ENCODE measurements at regions not wholly inside any gene's neighbourhood (a gene's known extent, or its start where the extent isn't known, plus 50 kb on each side); places are given as distances from the start of the nearest gene placed in this dataset.

DNA sequence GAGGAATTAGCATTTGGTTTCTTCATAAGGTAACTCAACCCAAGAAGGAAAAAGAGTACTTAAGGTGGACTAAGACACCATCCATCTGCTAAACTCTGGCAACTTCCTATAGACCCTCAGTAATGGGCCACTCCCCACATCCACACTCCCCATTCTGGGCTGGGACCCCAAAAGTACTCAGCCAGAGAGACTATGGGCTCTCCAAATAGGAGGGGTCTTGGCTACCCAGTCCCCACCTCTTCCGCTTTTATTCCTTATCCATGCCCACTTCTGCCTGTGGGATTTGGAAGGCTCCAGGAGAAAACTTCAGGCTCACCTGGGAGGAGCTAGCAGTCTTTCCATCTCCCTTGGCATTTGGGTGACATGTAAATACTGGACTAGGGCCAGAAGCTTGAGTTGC is 164.5 kb upstream of the CCL2 start:
- DNase-seq = no peak
- no peaks in the 10 kb centered on the region for H3K9me3 ChIP-seq
- no peaks in the 10 kb centered on the region for H3K36me3 ChIP-seq
- no peaks in the 10 kb centered on the region for H3K27me3 ChIP-seq
- no peak overlapping the region for H3K4me3 ChIP-seq (ENCODE audit: low read depth, low read length)
- TF ChIP-seq, protein P1, sequence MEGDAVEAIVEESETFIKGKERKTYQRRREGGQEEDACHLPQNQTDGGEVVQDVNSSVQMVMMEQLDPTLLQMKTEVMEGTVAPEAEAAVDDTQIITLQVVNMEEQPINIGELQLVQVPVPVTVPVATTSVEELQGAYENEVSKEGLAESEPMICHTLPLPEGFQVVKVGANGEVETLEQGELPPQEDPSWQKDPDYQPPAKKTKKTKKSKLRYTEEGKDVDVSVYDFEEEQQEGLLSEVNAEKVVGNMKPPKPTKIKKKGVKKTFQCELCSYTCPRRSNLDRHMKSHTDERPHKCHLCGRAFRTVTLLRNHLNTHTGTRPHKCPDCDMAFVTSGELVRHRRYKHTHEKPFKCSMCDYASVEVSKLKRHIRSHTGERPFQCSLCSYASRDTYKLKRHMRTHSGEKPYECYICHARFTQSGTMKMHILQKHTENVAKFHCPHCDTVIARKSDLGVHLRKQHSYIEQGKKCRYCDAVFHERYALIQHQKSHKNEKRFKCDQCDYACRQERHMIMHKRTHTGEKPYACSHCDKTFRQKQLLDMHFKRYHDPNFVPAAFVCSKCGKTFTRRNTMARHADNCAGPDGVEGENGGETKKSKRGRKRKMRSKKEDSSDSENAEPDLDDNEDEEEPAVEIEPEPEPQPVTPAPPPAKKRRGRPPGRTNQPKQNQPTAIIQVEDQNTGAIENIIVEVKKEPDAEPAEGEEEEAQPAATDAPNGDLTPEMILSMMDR (IDR thresholded peaks at IDR 0.05; ENCODE audit: low read depth, low read length) = no peak
- H3K4me1 ChIP-seq = no peaks in the 10 kb centered on the region

DNA sequence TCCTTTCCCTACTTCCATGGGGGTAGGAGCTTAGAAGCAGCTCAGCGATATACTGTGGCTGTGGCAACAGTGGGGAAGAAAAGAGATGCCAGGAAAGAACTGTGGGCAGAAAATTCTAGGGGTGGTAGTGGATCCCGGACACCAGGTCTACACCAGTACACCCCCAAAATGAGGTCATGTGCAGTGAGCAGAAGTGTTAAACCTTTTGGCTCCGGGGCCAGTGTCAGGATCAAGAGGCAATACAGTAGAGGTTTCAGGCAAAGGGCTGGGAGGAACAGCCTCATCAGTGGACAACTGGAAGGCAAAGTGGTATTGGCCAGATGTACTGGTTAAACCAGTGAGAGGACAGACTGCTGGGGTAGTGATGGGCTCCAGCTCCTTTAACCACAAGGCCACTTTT is 163.1 kb upstream of the CCL2 start:
- no peak for DNase-seq
- no peaks in the 10 kb centered on the region for H3K36me3 ChIP-seq
- H3K27me3 ChIP-seq = no peaks in the 10 kb centered on the region
- TF ChIP-seq, protein P1 (IDR thresholded peaks at IDR 0.05; ENCODE audit: low read depth, low read length) = no peak
- H3K4me3 ChIP-seq (ENCODE audit: low read depth, low read length) = no peak overlapping the region
- no peaks in the 10 kb centered on the region for H3K9me3 ChIP-seq
- no peaks in the 10 kb centered on the region for H3K4me1 ChIP-seq

DNA sequence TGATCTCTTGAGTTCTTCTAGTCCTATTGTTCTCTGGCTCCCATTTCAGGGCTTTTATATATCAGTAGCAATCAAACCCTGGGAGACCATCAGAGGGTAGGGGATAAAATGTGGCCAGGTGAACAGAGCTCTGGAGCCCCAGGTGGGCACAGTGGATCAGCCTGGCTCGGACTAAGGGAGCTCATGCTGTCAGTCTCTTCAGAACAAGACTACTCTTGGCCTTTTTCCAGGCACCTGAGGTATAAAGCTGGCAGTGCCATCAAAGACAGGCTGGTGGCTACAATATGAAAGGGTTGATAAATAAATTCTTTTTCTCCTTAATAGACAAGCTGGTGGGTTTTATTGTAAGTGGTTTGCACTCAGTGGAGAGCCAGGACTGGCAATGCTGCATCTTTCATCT is 160.0 kb upstream of the CCL2 start:
- H3K4me3 ChIP-seq (ENCODE audit: low read depth, low read length) = no peak overlapping the region
- no peaks in the 10 kb centered on the region for H3K27me3 ChIP-seq
- DNase-seq = no peak
- TF ChIP-seq, protein P1 (IDR thresholded peaks at IDR 0.05; ENCODE audit: low read depth, low read length) = no peak
- no peaks in the 10 kb centered on the region for H3K4me1 ChIP-seq
- no peaks in the 10 kb centered on the region for H3K36me3 ChIP-seq
- no peaks in the 10 kb centered on the region for H3K9me3 ChIP-seq

DNA sequence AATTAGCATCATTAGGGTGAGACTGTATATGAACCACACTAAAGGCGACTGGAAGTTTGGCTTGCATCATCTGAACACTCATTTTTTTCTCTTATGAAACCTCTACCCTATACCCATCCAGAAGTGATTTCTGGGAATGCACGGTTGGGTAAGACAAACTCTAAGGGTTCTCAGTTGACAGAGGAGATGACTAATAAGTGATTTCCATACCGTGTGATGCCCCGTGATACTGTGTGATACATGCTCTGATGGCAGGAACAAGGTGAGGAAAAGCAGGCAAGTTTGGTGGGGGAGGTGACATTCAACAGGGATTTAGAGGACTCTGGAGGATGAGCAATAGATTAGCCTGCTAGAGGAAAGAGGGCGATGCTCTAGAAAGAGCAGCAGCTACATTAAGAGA is 156.4 kb upstream of the CCL2 start:
- no peaks in the 10 kb centered on the region for H3K9me3 ChIP-seq
- TF ChIP-seq, protein P1 (IDR thresholded peaks at IDR 0.05; ENCODE audit: low read depth, low read length) = no peak
- no peak overlapping the region for H3K4me3 ChIP-seq (ENCODE audit: low read depth, low read length)
- no peaks in the 10 kb centered on the region for H3K36me3 ChIP-seq
- no peak for DNase-seq
- H3K4me1 ChIP-seq = no peaks in the 10 kb centered on the region
- H3K27me3 ChIP-seq = no peaks in the 10 kb centered on the region

DNA sequence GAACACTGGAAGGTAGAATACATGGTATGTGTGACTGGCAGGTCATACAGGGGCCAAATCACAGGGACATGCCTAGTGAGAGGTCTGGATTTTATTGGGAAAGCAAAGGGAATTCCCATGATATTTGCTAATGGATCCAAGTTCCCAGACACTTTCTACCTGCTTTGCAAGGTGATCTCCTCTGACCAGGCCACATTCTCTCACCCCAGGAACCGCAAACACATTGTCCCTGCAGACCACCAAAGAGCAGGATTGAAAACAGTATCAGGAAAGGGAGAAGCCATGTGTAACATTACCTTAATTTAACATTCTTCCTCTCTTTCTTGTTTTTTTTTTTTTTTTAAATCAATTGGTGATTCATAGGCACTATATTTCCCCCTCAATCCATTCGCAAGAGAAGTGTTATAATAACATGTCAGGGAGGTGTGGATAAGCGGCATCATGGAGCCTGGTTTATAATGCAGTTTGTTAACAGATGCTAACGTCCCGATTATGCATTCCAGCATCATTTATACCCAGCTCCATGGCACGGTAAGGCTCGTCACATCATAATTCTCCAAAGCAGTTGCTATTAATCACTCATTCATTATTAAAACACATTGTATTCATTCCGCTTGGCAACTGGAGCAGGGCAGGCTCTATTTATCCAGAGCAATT is 155.1 kb upstream of the CCL2 start:
- Histone ChIP-seq H3K4me1 (no peaks in the 10 kb centered on the region), H3K27me3 (peaks cover 3% of the 10 kb centered on the region; the same call in 1 of the 2 replicates), H3K36me3 (no peaks in the 10 kb centered on the region), H3K9me3 (no peaks in the 10 kb centered on the region), H3K4me3 (ENCODE audit: low read depth, low read length) (no peak overlapping the region)
- TF ChIP-seq, protein P1 (IDR thresholded peaks at IDR 0.05; ENCODE audit: low read depth, low read length) = no peak
- DNase-seq = no peak

DNA sequence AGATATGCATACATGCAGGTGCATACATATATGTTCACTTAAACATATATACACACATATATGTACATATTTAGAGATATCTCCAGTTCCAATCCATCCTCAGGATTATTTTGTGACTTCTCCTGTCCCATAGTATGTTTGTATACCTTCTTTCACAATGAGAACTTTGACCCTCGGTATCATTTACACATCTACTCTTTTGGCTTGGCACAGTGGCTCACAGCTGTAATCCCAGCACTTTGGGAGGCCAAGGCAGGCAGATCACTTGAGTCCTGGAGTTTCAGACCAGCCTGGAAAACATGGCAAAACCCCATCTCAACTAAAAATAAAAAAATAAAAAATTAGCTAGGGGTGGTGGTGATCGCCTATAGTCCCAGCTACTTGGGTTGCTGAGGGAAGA is 148.1 kb upstream of the CCL2 start:
- Histone ChIP-seq H3K4me1 (no peaks in the 10 kb centered on the region), H3K9me3 (no peaks in the 10 kb centered on the region), H3K4me3 (ENCODE audit: low read depth, low read length) (no peak overlapping the region), H3K36me3 (no peaks in the 10 kb centered on the region), H3K27me3 (peaks cover 17% of the 10 kb centered on the region)
- no peak for DNase-seq
- TF ChIP-seq, protein P1 (IDR thresholded peaks at IDR 0.05; ENCODE audit: low read depth, low read length) = no peak
